ENCODE measurements at regions not wholly inside any gene's neighbourhood (a gene's known extent, or its start where the extent isn't known, plus 50 kb on each side); places are given as distances from the start of the nearest gene placed in this dataset.
"Not testable (repeated sequence)": the region's sequence is repeated elsewhere in the genome, so short reads cannot be mapped to it uniquely, and the experiment has no call there.

- Histone ChIP-seq H3K4me3 (ENCODE audit: low read depth, low read length) (no peak overlapping the region), H3K27me3 (ENCODE audit: control insufficient read depth, insufficient read depth, low read length) (no peaks in the 10 kb centered on the region), H3K36me3 (ENCODE audit: control insufficient read depth, insufficient read depth, low read length) (peaks cover 6% of the 10 kb centered on the region), H3K27ac (ENCODE audit: insufficient read depth, low read length, poor library complexity, severe bottlenecking) (no peak overlapping the region), H3K4me1 (ENCODE audit: control insufficient read depth, insufficient read depth, low read length, poor library complexity, severe bottlenecking) (no peaks in the 10 kb centered on the region), H3K9me3 (ENCODE audit: control insufficient read depth in 2 of 2, low read length in 2 of 2) (no peaks in the 10 kb centered on the region)
- Mint-ChIP-seq H3K27ac (no peak overlapping the region), H3K27me3 (no peaks in the 10 kb centered on the region), H3K4me3 (no peak overlapping the region), H3K9me3 (no peaks in the 10 kb centered on the region), H3K36me3 (peaks cover 6% of the 10 kb centered on the region), H3K4me1 (peaks cover 9 to 52% (median 38%) of the 10 kb centered on the region in 4 donors)
- no peak for ATAC-seq (ENCODE audit: low read depth in 2 of 2)
- no peak for DNase-seq
Measured at GRCh38 chr9:110095161-110095595, 112.8 kb downstream of the C9orf152 start.

GRCh38 chr9:110095776-110096175 lies 112.2 kb downstream of the C9orf152 start:
- Histone ChIP-seq H3K36me3 (ENCODE audit: control insufficient read depth, insufficient read depth, low read length) (peaks cover 8% of the 10 kb centered on the region), H3K9me3 (ENCODE audit: control insufficient read depth in 2 of 2, low read length in 2 of 2) (no peaks in the 10 kb centered on the region), H3K4me1 (ENCODE audit: control insufficient read depth, insufficient read depth, low read length, poor library complexity, severe bottlenecking) (no peaks in the 10 kb centered on the region), H3K4me3 (ENCODE audit: low read depth, low read length) (no peak overlapping the region), H3K27ac (ENCODE audit: insufficient read depth, low read length, poor library complexity, severe bottlenecking) (no peak overlapping the region), H3K27me3 (ENCODE audit: control insufficient read depth, insufficient read depth, low read length) (no peaks in the 10 kb centered on the region)
- peaks cover 9 to 47% (median 34%) of the 10 kb centered on the region in 4 donors for H3K4me1 Mint-ChIP-seq
- no peaks in the 10 kb centered on the region for H3K9me3 Mint-ChIP-seq
- no peak overlapping the region for H3K4me3 Mint-ChIP-seq
- peak overlapping the region in 1 of 3 donors; percentile 38 for H3K27ac Mint-ChIP-seq
- no peaks in the 10 kb centered on the region for H3K27me3 Mint-ChIP-seq
- DNase-seq (no peak), ATAC-seq (ENCODE audit: low read depth in 2 of 2) (no peak)
- H3K36me3 Mint-ChIP-seq, result peaks cover 6% of the 10 kb centered on the region

- not testable (repeated sequence) for H3K4me1 ChIP-seq (ENCODE audit: control insufficient read depth, insufficient read depth, low read length, poor library complexity, severe bottlenecking); H3K36me3 Mint-ChIP-seq; H3K27ac Mint-ChIP-seq; H3K27ac ChIP-seq (ENCODE audit: insufficient read depth, low read length, poor library complexity, severe bottlenecking); H3K4me3 ChIP-seq (ENCODE audit: low read depth, low read length); H3K27me3 Mint-ChIP-seq; H3K9me3 Mint-ChIP-seq; DNase-seq; H3K9me3 ChIP-seq (ENCODE audit: control insufficient read depth in 2 of 2, low read length in 2 of 2); ATAC-seq (ENCODE audit: low read depth in 2 of 2); H3K27me3 ChIP-seq (ENCODE audit: control insufficient read depth, insufficient read depth, low read length); H3K4me3 Mint-ChIP-seq
- peaks cover 9 to 44% (median 28%) of the 10 kb centered on the region in 4 donors for H3K4me1 Mint-ChIP-seq
- peaks cover 12% of the 10 kb centered on the region for H3K36me3 ChIP-seq (ENCODE audit: control insufficient read depth, insufficient read depth, low read length)
Measured at GRCh38 chr9:110096674-110097073, 111.3 kb downstream of the C9orf152 start.

DNA sequence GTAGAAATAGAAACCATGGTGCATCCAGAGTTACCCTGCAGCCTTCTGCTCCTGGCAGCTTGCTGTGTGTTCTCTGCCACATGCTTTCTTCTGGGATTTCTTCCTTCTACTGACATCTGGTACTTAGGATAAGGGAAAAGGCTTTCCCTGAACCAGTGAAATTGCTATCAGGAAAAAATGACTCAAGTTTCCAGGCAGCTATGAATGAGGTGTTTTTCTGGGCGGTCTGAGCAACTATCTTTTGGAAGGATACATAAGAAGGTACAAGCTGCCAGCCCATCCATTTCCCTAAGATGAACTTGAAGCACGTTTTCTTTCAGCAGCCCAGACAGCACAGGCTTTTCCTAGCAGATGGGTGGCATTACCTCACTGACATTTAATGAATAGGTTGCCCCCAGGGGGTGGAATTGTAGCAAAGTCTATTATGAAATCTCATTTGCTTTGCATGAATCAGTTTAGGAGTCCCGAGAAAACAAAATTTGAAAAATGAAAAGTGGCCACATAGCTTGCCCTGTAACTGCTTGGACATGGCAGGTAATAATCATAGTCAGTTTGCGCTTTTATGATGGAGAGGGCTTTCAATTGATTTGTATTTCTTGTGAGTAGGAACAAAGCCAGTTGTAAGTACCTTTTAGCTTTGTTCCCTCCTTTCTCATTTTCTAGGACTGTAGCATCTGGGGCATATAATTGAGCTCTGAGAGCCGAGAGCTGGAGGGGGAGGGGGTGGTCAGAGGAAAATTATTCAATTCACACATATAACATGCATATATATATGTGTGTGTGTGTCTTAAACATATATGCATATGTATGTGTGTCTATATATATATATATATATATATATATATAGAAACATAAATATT lies 108.5 kb downstream of the C9orf152 start:
- Histone ChIP-seq H3K36me3 (ENCODE audit: control insufficient read depth, insufficient read depth, low read length) (peaks cover 26% of the 10 kb centered on the region), H3K4me1 (ENCODE audit: control insufficient read depth, insufficient read depth, low read length, poor library complexity, severe bottlenecking) (no peaks in the 10 kb centered on the region), H3K9me3 (ENCODE audit: control insufficient read depth in 2 of 2, low read length in 2 of 2) (no peaks in the 10 kb centered on the region), H3K27me3 (ENCODE audit: control insufficient read depth, insufficient read depth, low read length) (no peaks in the 10 kb centered on the region), H3K27ac (ENCODE audit: insufficient read depth, low read length, poor library complexity, severe bottlenecking) (no peak overlapping the region), H3K4me3 (ENCODE audit: low read depth, low read length) (no peak overlapping the region)
- no peak for ATAC-seq (ENCODE audit: low read depth in 2 of 2)
- DNase-seq, result no peak
- no peaks in the 10 kb centered on the region for H3K9me3 Mint-ChIP-seq
- H3K27me3 Mint-ChIP-seq, result no peaks in the 10 kb centered on the region
- peak overlapping the region in 1 of 3 donors; percentile 26 for H3K27ac Mint-ChIP-seq
- H3K36me3 Mint-ChIP-seq, result peaks cover 14% of the 10 kb centered on the region
- H3K4me3 Mint-ChIP-seq, result no peak overlapping the region
- H3K4me1 Mint-ChIP-seq, result peaks cover 0 to 40% (median 17%) of the 10 kb centered on the region in 4 donors

DNA sequence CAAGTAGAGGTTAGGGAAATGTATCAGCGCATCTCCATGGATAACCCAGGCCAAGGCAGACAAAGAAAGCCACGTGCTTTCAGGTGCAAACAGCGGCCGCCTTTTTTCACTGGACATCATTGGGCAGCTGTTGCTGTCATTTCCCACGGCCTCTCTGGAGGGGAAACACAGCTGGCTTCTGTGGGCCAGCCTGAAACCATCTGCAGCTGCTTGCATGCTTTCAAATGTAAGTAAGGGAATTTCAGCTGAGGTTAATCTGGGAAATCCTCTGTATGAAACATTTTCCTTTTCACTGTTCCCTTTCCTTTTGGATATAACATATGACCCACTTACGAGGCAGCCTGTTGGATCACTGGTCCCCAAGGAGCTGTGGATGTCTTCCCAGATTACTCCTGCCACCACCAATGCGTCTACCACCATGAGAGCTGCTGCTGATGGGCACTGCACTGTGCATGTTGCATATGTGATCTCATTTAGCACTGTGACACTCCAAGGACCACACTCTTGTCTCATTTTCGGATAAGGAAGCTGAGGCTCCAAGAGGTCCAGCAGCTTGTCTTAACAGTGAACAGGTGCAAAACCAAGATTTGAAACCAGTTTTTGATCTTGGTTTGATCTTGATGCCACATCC lies 106.3 kb downstream of the C9orf152 start:
- Mint-ChIP-seq H3K4me3 (no peak overlapping the region), H3K27me3 (no peaks in the 10 kb centered on the region), H3K9me3 (no peaks in the 10 kb centered on the region), H3K36me3 (peaks cover 14% of the 10 kb centered on the region), H3K4me1 (peaks cover 0 to 40% (median 19%) of the 10 kb centered on the region in 4 donors), H3K27ac (no peak overlapping the region)
- DNase-seq (no peak), ATAC-seq (ENCODE audit: low read depth in 2 of 2) (no peak)
- Histone ChIP-seq H3K4me1 (ENCODE audit: control insufficient read depth, insufficient read depth, low read length, poor library complexity, severe bottlenecking) (no peaks in the 10 kb centered on the region), H3K4me3 (ENCODE audit: low read depth, low read length) (no peak overlapping the region), H3K9me3 (ENCODE audit: control insufficient read depth in 2 of 2, low read length in 2 of 2) (no peaks in the 10 kb centered on the region), H3K36me3 (ENCODE audit: control insufficient read depth, insufficient read depth, low read length) (peaks cover 26% of the 10 kb centered on the region), H3K27me3 (ENCODE audit: control insufficient read depth, insufficient read depth, low read length) (no peaks in the 10 kb centered on the region), H3K27ac (ENCODE audit: insufficient read depth, low read length, poor library complexity, severe bottlenecking) (no peak overlapping the region)

GRCh38 chr9:110103257-110103656 lies 104.7 kb downstream of the C9orf152 start:
- Histone ChIP-seq H3K9me3 (ENCODE audit: control insufficient read depth in 2 of 2, low read length in 2 of 2) (no peaks in the 10 kb centered on the region), H3K36me3 (ENCODE audit: control insufficient read depth, insufficient read depth, low read length) (peaks cover 26% of the 10 kb centered on the region), H3K4me3 (ENCODE audit: low read depth, low read length) (no peak overlapping the region), H3K27ac (ENCODE audit: insufficient read depth, low read length, poor library complexity, severe bottlenecking) (no peak overlapping the region), H3K27me3 (ENCODE audit: control insufficient read depth, insufficient read depth, low read length) (no peaks in the 10 kb centered on the region), H3K4me1 (ENCODE audit: control insufficient read depth, insufficient read depth, low read length, poor library complexity, severe bottlenecking) (no peaks in the 10 kb centered on the region)
- Mint-ChIP-seq H3K4me1 (peaks cover 0 to 39% (median 18%) of the 10 kb centered on the region in 4 donors), H3K36me3 (peaks cover 14% of the 10 kb centered on the region), H3K27me3 (no peaks in the 10 kb centered on the region), H3K4me3 (no peak overlapping the region), H3K9me3 (no peaks in the 10 kb centered on the region), H3K27ac (no peak overlapping the region)
- ATAC-seq (ENCODE audit: low read depth in 2 of 2), result no peak
- no peak for DNase-seq

GRCh38 chr9:110104261-110104809 lies 103.6 kb downstream of the C9orf152 start:
- Histone ChIP-seq H3K27me3 (ENCODE audit: control insufficient read depth, insufficient read depth, low read length) (no peaks in the 10 kb centered on the region), H3K36me3 (ENCODE audit: control insufficient read depth, insufficient read depth, low read length) (peaks cover 21% of the 10 kb centered on the region), H3K9me3 (ENCODE audit: control insufficient read depth in 2 of 2, low read length in 2 of 2) (no peaks in the 10 kb centered on the region), H3K27ac (ENCODE audit: insufficient read depth, low read length, poor library complexity, severe bottlenecking) (no peak overlapping the region), H3K4me1 (ENCODE audit: control insufficient read depth, insufficient read depth, low read length, poor library complexity, severe bottlenecking) (no peaks in the 10 kb centered on the region), H3K4me3 (ENCODE audit: low read depth, low read length) (no peak overlapping the region)
- no peak overlapping the region for H3K27ac Mint-ChIP-seq
- no peak for DNase-seq
- H3K36me3 Mint-ChIP-seq, result peaks cover 14% of the 10 kb centered on the region
- H3K4me1 Mint-ChIP-seq, result peaks cover 0 to 32% (median 17%) of the 10 kb centered on the region in 4 donors
- H3K27me3 Mint-ChIP-seq, result no peaks in the 10 kb centered on the region
- H3K9me3 Mint-ChIP-seq, result no peaks in the 10 kb centered on the region
- ATAC-seq (ENCODE audit: low read depth in 2 of 2), result no peak
- no peak overlapping the region for H3K4me3 Mint-ChIP-seq
